WTC11 (cell line): ENCODE measurements at regions not wholly inside any gene's neighbourhood (a gene's known extent, or its start where the extent isn't known, plus 50 kb on each side); places are given as distances from the start of the nearest gene placed in this dataset.

Experiments
- ATAC-seq: fragments of 200-7000 bp; cut with Tn5 transposase; 2 replicates; pipeline ENCODE4 v1.10.0; 2021; ENCODE audit warnings: mild to moderate bottlenecking, moderate library complexity
- CTCF ChIA-PET: fragments of 300-600 bp; sonication (Branson Sonifier 250); formaldehyde crosslinking; loops from one replicate; lab custom pipeline; 2021; ENCODE audit warnings: antibody characterized with exemption; lab: Charles Lee
- POLR2A ChIA-PET: fragments of 350-600 bp; sonication (Branson Sonifier 250); formaldehyde crosslinking; loops from one replicate; lab custom pipeline; 2021; ENCODE audit warnings: antibody characterized with exemption; lab: Charles Lee
- DNase-seq: peaks from one replicate; pipeline ENCODE4 v3.0.0; 2021; ENCODE audit warnings: low spot score
- H3K27ac Mint-ChIP-seq: 2 replicates; pipeline ENCODE4 v1.8.0; 2021; ENCODE audit warnings: mixed read lengths
- H3K27me3 Mint-ChIP-seq: 2 replicates; pipeline ENCODE4 v1.8.0; 2021; ENCODE audit warnings: low read depth, mild to moderate bottlenecking, moderate library complexity, mixed read lengths
- H3K36me3 Mint-ChIP-seq: 2 replicates; pipeline ENCODE4 v1.8.0; 2021; ENCODE audit warnings: mixed read lengths
- H3K4me1 Mint-ChIP-seq: 2 replicates; pipeline ENCODE4 v1.8.0; 2022; ENCODE audit warnings: mixed read lengths
- H3K4me3 Mint-ChIP-seq: 2 replicates; pipeline ENCODE4 v1.8.0; 2021; ENCODE audit warnings: mild to moderate bottlenecking, moderate library complexity, mixed read lengths
- H3K9me3 Mint-ChIP-seq: 2 replicates; pipeline ENCODE4 v1.8.0; 2021; ENCODE audit warnings: mixed read lengths
- ATF1 ChIP-seq: sonication (generic); formaldehyde crosslinking; IDR thresholded peaks from 2 replicates; pipeline ENCODE4 v1.8.1; 2023; ENCODE audit warnings: mild to moderate bottlenecking, moderate library complexity, missing genetic modification reagents
- FOXK1 ChIP-seq: sonication (generic); formaldehyde crosslinking; IDR thresholded peaks from 2 replicates; pipeline ENCODE4 v1.8.0; 2022; ENCODE audit warnings: mild to moderate bottlenecking, moderate library complexity, missing genetic modification reagents
- JAZF1 ChIP-seq: fragments of 250-450 bp; sonication (Bioruptor Pico); IDR thresholded peaks from 2 replicates; pipeline ENCODE4 v1.9.0; 2021; ENCODE audit warnings: moderate library complexity, mild to moderate bottlenecking, inconsistent platforms
- MYBL2 ChIP-seq: sonication (generic); formaldehyde crosslinking; IDR thresholded peaks from 2 replicates; pipeline ENCODE4 v1.8.1; 2023; ENCODE audit warnings: mild to moderate bottlenecking, moderate library complexity, missing genetic modification reagents
- NFE2L1 ChIP-seq: sonication (generic); formaldehyde crosslinking; IDR thresholded peaks from 2 replicates; pipeline ENCODE4 v1.8.1; 2023; ENCODE audit warnings: missing genetic modification reagents
- NFYB ChIP-seq: sonication (generic); formaldehyde crosslinking; conservative IDR thresholded peaks from 2 replicates; pipeline ENCODE4 v1.8.0; 2022; ENCODE audit warnings: low read depth, missing genetic modification reagents
- NR2C2 ChIP-seq: sonication (generic); formaldehyde crosslinking; IDR thresholded peaks from 2 replicates; pipeline ENCODE4 v1.8.0; 2022; ENCODE audit warnings: mild to moderate bottlenecking, missing genetic modification reagents
- SMAD3 ChIP-seq: sonication (generic); formaldehyde crosslinking; IDR thresholded peaks from 2 replicates; pipeline ENCODE4 v1.8.0; 2022; ENCODE audit warnings: missing genetic modification reagents, mild to moderate bottlenecking, borderline replicate concordance
- SOX15 ChIP-seq: fragments of 250-450 bp; sonication (Bioruptor Pico); IDR thresholded peaks from 2 replicates; pipeline ENCODE4 v1.9.0; 2021; ENCODE audit warnings: mild to moderate bottlenecking
- SP1 ChIP-seq: sonication (generic); formaldehyde crosslinking; conservative IDR thresholded peaks from 2 replicates; pipeline ENCODE4 v1.8.1; 2022; ENCODE audit warnings: missing genetic modification reagents
- TF ChIP-seq, protein P1 (sequence below): sonication (generic); formaldehyde crosslinking; IDR thresholded peaks from 2 replicates; pipeline ENCODE4 v1.8.1; 2023; ENCODE audit warnings: mild to moderate bottlenecking, missing genetic modification reagents, borderline replicate concordance
- TF ChIP-seq, protein P2 (sequence below): sonication (generic); formaldehyde crosslinking; IDR thresholded peaks from 2 replicates; pipeline ENCODE4 v1.8.1; 2023; ENCODE audit warnings: mild to moderate bottlenecking, missing genetic modification reagents
- TF ChIP-seq, protein P3 (sequence below): fragments of 250-450 bp; sonication (Bioruptor Pico); IDR thresholded peaks from 2 replicates; pipeline ENCODE4 v2.1.2; 2022; ENCODE audit warnings: mild to moderate bottlenecking, moderate library complexity
- TF ChIP-seq, protein P4 (sequence below): sonication (generic); formaldehyde crosslinking; IDR thresholded peaks from 2 replicates; pipeline ENCODE4 v1.8.1; 2023; ENCODE audit warnings: mild to moderate bottlenecking, missing genetic modification reagents, moderate library complexity
- TF ChIP-seq, protein P5 (sequence below): sonication (generic); formaldehyde crosslinking; IDR thresholded peaks from 2 replicates; pipeline ENCODE4 v1.8.1; 2022; ENCODE audit warnings: low read depth, mild to moderate bottlenecking, moderate library complexity, missing genetic modification reagents, borderline replicate concordance
- TF ChIP-seq, protein P6 (sequence below): sonication (generic); formaldehyde crosslinking; IDR thresholded peaks from 2 replicates; pipeline ENCODE4 v1.8.1; 2023; ENCODE audit warnings: mild to moderate bottlenecking, missing genetic modification reagents, moderate library complexity
- TF ChIP-seq, protein P7 (sequence below): sonication (generic); formaldehyde crosslinking; IDR thresholded peaks from 2 replicates; pipeline ENCODE4 v1.8.1; 2023; ENCODE audit warnings: mild to moderate bottlenecking, moderate library complexity, missing genetic modification reagents
- TF ChIP-seq, protein P8 (sequence below): sonication (generic); formaldehyde crosslinking; IDR thresholded peaks from 2 replicates; pipeline ENCODE4 v1.8.0; 2022; ENCODE audit warnings: mild to moderate bottlenecking, missing genetic modification reagents
- TF ChIP-seq, protein P9 (sequence below): sonication (generic); formaldehyde crosslinking; IDR thresholded peaks from 2 replicates; pipeline ENCODE4 v1.8.1; 2022; ENCODE audit warnings: low read depth, missing genetic modification reagents, borderline replicate concordance
- TF ChIP-seq, protein P10 (sequence below): fragments of 250-450 bp; sonication (Bioruptor Pico); IDR thresholded peaks from 2 replicates; pipeline ENCODE4 v1.9.0; 2021; ENCODE audit warnings: mild to moderate bottlenecking

DNA sequence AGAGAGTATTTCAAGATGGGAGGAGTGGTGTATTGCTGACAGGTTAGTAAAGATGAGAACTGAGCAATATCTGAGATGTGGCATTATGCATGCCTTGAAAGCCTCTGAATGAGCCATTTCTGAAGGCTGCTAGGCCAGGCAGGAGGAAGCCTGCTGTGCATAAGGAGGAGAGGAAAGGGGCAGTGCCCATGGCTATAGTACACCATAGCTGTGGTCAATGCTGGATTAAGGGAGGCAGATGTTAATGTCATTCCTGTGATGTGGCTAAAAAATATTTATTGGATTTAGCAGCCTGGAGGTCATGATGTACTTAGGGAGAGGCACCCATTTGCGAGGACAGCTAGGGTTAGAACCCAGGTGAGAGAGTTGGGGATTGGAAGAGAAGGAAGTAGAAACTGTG is 130.0 kb upstream of the LNX1 start (continued):
- TF ChIP-seq, protein P1, sequence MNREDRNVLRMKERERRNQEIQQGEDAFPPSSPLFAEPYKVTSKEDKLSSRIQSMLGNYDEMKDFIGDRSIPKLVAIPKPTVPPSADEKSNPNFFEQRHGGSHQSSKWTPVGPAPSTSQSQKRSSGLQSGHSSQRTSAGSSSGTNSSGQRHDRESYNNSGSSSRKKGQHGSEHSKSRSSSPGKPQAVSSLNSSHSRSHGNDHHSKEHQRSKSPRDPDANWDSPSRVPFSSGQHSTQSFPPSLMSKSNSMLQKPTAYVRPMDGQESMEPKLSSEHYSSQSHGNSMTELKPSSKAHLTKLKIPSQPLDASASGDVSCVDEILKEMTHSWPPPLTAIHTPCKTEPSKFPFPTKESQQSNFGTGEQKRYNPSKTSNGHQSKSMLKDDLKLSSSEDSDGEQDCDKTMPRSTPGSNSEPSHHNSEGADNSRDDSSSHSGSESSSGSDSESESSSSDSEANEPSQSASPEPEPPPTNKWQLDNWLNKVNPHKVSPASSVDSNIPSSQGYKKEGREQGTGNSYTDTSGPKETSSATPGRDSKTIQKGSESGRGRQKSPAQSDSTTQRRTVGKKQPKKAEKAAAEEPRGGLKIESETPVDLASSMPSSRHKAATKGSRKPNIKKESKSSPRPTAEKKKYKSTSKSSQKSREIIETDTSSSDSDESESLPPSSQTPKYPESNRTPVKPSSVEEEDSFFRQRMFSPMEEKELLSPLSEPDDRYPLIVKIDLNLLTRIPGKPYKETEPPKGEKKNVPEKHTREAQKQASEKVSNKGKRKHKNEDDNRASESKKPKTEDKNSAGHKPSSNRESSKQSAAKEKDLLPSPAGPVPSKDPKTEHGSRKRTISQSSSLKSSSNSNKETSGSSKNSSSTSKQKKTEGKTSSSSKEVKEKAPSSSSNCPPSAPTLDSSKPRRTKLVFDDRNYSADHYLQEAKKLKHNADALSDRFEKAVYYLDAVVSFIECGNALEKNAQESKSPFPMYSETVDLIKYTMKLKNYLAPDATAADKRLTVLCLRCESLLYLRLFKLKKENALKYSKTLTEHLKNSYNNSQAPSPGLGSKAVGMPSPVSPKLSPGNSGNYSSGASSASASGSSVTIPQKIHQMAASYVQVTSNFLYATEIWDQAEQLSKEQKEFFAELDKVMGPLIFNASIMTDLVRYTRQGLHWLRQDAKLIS, result no peak
- TF ChIP-seq SOX15 (CRISPR knock-in tag), result no peak
- no peak for TF ChIP-seq MYBL2 (CRISPR knock-in tag)
- TF ChIP-seq, protein P2, sequence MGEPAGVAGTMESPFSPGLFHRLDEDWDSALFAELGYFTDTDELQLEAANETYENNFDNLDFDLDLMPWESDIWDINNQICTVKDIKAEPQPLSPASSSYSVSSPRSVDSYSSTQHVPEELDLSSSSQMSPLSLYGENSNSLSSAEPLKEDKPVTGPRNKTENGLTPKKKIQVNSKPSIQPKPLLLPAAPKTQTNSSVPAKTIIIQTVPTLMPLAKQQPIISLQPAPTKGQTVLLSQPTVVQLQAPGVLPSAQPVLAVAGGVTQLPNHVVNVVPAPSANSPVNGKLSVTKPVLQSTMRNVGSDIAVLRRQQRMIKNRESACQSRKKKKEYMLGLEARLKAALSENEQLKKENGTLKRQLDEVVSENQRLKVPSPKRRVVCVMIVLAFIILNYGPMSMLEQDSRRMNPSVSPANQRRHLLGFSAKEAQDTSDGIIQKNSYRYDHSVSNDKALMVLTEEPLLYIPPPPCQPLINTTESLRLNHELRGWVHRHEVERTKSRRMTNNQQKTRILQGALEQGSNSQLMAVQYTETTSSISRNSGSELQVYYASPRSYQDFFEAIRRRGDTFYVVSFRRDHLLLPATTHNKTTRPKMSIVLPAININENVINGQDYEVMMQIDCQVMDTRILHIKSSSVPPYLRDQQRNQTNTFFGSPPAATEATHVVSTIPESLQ, result no peak
- no peak for TF ChIP-seq FOXK1 (CRISPR knock-in tag)
- TF ChIP-seq JAZF1 (CRISPR knock-in tag), result no peak
- TF ChIP-seq, protein P3, sequence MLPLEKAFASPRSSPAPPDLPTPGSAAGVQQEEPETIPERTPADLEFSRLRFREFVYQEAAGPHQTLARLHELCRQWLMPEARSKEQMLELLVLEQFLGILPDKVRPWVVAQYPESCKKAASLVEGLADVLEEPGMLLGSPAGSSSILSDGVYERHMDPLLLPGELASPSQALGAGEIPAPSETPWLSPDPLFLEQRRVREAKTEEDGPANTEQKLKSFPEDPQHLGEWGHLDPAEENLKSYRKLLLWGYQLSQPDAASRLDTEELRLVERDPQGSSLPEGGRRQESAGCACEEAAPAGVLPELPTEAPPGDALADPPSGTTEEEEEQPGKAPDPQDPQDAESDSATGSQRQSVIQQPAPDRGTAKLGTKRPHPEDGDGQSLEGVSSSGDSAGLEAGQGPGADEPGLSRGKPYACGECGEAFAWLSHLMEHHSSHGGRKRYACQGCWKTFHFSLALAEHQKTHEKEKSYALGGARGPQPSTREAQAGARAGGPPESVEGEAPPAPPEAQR (CRISPR knock-in tag), result no peak
- TF ChIP-seq, protein P4, sequence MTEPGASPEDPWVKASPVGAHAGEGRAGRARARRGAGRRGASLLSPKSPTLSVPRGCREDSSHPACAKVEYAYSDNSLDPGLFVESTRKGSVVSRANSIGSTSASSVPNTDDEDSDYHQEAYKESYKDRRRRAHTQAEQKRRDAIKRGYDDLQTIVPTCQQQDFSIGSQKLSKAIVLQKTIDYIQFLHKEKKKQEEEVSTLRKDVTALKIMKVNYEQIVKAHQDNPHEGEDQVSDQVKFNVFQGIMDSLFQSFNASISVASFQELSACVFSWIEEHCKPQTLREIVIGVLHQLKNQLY (CRISPR knock-in tag), result no peak
- TF ChIP-seq NFYB (CRISPR knock-in tag), result no peak
- no peak for TF ChIP-seq SP1 (CRISPR knock-in tag)

DNA sequence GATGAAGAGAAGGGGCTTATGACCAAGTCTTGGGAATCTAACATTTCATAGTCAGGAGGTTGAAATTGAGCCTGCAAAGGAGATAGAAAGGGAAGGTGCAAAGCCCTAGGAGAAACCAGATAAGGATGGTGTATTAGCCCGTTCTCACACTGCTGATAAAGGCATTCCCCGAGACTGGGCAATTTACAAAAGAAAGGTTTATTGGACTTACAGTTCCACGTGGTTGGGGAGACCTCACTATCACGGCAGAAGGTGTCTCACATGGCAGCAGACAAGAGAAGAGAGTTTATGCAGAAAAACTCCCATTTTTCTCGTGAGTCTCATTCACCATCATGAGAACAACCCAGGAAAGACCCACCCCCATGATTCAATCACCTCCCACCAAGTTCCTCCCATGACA is 129.5 kb upstream of the LNX1 start:
- H3K4me3 Mint-ChIP-seq, result no peak overlapping the region
- H3K27ac Mint-ChIP-seq, result no peak overlapping the region
- CTCF ChIA-PET, result no interaction called here
- POLR2A ChIA-PET, result no interaction called here
- ATAC-seq (no peak), DNase-seq (no peak)
- H3K36me3 Mint-ChIP-seq, result no peaks in the 10 kb centered on the region
- H3K4me1 Mint-ChIP-seq, result peaks cover 7% of the 10 kb centered on the region
- H3K9me3 Mint-ChIP-seq, result no peaks in the 10 kb centered on the region
- no peaks in the 10 kb centered on the region; the same call in 1 of the 2 replicates for H3K27me3 Mint-ChIP-seq
- TF ChIP-seq, protein P5, sequence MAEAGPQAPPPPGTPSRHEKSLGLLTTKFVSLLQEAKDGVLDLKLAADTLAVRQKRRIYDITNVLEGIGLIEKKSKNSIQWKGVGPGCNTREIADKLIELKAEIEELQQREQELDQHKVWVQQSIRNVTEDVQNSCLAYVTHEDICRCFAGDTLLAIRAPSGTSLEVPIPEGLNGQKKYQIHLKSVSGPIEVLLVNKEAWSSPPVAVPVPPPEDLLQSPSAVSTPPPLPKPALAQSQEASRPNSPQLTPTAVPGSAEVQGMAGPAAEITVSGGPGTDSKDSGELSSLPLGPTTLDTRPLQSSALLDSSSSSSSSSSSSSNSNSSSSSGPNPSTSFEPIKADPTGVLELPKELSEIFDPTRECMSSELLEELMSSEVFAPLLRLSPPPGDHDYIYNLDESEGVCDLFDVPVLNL (CRISPR knock-in tag), result no peak
- TF ChIP-seq NR2C2 (CRISPR knock-in tag) (no peak), JAZF1 (CRISPR knock-in tag) (no peak), ATF1 (no peak), NFE2L1 (CRISPR knock-in tag) (no peak), SMAD3 (no peak)
- TF ChIP-seq, protein P6, sequence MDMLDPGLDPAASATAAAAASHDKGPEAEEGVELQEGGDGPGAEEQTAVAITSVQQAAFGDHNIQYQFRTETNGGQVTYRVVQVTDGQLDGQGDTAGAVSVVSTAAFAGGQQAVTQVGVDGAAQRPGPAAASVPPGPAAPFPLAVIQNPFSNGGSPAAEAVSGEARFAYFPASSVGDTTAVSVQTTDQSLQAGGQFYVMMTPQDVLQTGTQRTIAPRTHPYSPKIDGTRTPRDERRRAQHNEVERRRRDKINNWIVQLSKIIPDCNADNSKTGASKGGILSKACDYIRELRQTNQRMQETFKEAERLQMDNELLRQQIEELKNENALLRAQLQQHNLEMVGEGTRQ (CRISPR knock-in tag), result no peak
- TF ChIP-seq, protein P7, sequence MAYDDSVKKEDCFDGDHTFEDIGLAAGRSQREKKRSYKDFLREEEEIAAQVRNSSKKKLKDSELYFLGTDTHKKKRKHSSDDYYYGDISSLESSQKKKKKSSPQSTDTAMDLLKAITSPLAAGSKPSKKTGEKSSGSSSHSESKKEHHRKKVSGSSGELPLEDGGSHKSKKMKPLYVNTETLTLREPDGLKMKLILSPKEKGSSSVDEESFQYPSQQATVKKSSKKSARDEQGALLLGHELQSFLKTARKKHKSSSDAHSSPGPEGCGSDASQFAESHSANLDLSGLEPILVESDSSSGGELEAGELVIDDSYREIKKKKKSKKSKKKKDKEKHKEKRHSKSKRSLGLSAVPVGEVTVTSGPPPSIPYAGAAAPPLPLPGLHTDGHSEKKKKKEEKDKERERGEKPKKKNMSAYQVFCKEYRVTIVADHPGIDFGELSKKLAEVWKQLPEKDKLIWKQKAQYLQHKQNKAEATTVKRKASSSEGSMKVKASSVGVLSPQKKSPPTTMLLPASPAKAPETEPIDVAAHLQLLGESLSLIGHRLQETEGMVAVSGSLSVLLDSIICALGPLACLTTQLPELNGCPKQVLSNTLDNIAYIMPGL (CRISPR knock-in tag), result no peak
- TF ChIP-seq, protein P8, sequence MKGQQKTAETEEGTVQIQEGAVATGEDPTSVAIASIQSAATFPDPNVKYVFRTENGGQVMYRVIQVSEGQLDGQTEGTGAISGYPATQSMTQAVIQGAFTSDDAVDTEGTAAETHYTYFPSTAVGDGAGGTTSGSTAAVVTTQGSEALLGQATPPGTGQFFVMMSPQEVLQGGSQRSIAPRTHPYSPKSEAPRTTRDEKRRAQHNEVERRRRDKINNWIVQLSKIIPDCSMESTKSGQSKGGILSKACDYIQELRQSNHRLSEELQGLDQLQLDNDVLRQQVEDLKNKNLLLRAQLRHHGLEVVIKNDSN (CRISPR knock-in tag), result no peak
- TF ChIP-seq, protein P9, sequence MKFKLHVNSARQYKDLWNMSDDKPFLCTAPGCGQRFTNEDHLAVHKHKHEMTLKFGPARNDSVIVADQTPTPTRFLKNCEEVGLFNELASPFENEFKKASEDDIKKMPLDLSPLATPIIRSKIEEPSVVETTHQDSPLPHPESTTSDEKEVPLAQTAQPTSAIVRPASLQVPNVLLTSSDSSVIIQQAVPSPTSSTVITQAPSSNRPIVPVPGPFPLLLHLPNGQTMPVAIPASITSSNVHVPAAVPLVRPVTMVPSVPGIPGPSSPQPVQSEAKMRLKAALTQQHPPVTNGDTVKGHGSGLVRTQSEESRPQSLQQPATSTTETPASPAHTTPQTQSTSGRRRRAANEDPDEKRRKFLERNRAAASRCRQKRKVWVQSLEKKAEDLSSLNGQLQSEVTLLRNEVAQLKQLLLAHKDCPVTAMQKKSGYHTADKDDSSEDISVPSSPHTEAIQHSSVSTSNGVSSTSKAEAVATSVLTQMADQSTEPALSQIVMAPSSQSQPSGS, result no peak
- TF ChIP-seq, protein P10, sequence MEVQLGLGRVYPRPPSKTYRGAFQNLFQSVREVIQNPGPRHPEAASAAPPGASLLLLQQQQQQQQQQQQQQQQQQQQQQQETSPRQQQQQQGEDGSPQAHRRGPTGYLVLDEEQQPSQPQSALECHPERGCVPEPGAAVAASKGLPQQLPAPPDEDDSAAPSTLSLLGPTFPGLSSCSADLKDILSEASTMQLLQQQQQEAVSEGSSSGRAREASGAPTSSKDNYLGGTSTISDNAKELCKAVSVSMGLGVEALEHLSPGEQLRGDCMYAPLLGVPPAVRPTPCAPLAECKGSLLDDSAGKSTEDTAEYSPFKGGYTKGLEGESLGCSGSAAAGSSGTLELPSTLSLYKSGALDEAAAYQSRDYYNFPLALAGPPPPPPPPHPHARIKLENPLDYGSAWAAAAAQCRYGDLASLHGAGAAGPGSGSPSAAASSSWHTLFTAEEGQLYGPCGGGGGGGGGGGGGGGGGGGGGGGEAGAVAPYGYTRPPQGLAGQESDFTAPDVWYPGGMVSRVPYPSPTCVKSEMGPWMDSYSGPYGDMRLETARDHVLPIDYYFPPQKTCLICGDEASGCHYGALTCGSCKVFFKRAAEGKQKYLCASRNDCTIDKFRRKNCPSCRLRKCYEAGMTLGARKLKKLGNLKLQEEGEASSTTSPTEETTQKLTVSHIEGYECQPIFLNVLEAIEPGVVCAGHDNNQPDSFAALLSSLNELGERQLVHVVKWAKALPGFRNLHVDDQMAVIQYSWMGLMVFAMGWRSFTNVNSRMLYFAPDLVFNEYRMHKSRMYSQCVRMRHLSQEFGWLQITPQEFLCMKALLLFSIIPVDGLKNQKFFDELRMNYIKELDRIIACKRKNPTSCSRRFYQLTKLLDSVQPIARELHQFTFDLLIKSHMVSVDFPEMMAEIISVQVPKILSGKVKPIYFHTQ (CRISPR knock-in tag), result no peak
